Panc1 (cell line): ENCODE measurements at regions not wholly inside any gene's neighbourhood (a gene's known extent, or its start where the extent isn't known, plus 50 kb on each side); places are given as distances from the start of the nearest gene placed in this dataset.

Experiments used
- CTCF ChIP-seq: fragments of 450-650 bp; IDR thresholded peaks from 2 replicates; pipeline ENCODE4 v1.5.1; 2017; ENCODE audit warnings: mild to moderate bottlenecking
- SIN3A ChIP-seq: IDR thresholded peaks from 2 replicates; pipeline ENCODE4 v1.6.1; 2012; ENCODE audit warnings: low read depth, mild to moderate bottlenecking, low read length, moderate library complexity, borderline replicate concordance; ENCODE audit not compliant: insufficient read depth

DNA sequence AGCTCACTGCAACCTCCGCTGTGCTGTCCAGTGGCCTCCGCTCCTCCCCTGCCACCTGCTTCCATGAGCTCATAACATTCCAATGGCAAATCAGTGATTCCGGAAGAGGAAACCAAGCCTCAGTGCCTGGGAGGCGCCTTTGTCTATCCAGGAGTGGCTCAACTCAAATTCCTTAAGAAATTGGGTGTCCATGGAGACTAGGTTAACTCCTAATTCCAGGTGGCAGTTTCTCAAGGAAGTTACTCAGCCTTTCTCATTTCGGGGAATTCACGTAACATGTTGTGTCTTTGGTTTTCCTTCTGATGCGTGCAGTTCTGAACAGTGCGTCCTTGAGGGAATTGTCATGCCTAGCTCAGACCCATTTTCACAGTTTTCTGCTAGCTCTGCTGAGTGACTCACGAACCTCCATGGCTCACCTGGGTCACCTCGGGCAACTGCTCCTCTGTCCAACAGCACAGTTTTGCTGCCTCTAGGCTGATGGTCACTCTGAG lies 89.9 kb upstream of the DSCAM start:
- TF ChIP-seq CTCF (no peak), SIN3A (no peak)
